GM19035 (cell line): ENCODE measurements at regions not wholly inside any gene's neighbourhood (a gene's known extent, or its start where the extent isn't known, plus 50 kb on each side); places are given as distances from the start of the nearest gene placed in this dataset.
"Not testable (repeated sequence)": the region's sequence is repeated elsewhere in the genome, so short reads cannot be mapped to it uniquely, and the experiment has no call there.

Source experiments
- ATAC-seq: cut with Tn5 transposase; IDR thresholded peaks from one replicate; pipeline ENCODE4 v1.9.1; 2021; ENCODE audit not compliant: unreplicated experiment

- no peak for ATAC-seq
Measured at GRCh38 chr9:22170556-22170955, 161.5 kb upstream of the CDKN2B start.

GRCh38 chr9:22170990-22171670, 162.0 kb upstream of the CDKN2B start:
- peak; percentile 46 for ATAC-seq

- ATAC-seq = no peak
Measured at GRCh38 chr9:22171691-22172090, 162.6 kb upstream of the CDKN2B start.

GRCh38 chr9:22173908-22174307, 164.8 kb upstream of the CDKN2B start:
- ATAC-seq = no peak

- ATAC-seq = no peak
Measured at GRCh38 chr9:22175972-22176545, 167.0 kb upstream of the CDKN2B start.

- ATAC-seq = not testable (repeated sequence)
Measured at GRCh38 chr9:22181021-22181420, 171.9 kb upstream of the CDKN2B start.

- ATAC-seq = no peak
Measured at GRCh38 chr9:22189471-22189870, 180.4 kb upstream of the CDKN2B start.

GRCh38 chr9:22197000-22197399, 187.9 kb upstream of the CDKN2B start:
- ATAC-seq = not testable (repeated sequence)

- ATAC-seq = no peak
Measured at GRCh38 chr9:22198681-22199080, 189.6 kb upstream of the CDKN2B start.

GRCh38 chr9:22201256-22201655, 192.2 kb upstream of the CDKN2B start:
- ATAC-seq = no peak

- ATAC-seq = no peak
Measured at GRCh38 chr9:22203371-22204138, 194.4 kb upstream of the CDKN2B start.

GRCh38 chr9:22204240-22204639, 195.1 kb upstream of the CDKN2B start:
- no peak for ATAC-seq

GRCh38 chr9:22206833-22207232, 197.7 kb upstream of the CDKN2B start:
- ATAC-seq = no peak

- ATAC-seq = no peak
Measured at GRCh38 chr9:22208846-22209585, 199.9 kb upstream of the CDKN2B start.

- ATAC-seq = no peak
Measured at GRCh38 chr9:22210262-22210661, 201.2 kb upstream of the CDKN2B start.

GRCh38 chr9:22210936-22211335, 201.8 kb upstream of the CDKN2B start:
- no peak for ATAC-seq

- no peak for ATAC-seq
Measured at GRCh38 chr9:22211588-22212360, 202.7 kb upstream of the CDKN2B start.

- ATAC-seq = no peak
Measured at GRCh38 chr9:22214021-22214420, 204.9 kb upstream of the CDKN2B start.

GRCh38 chr9:22214497-22215031, 205.5 kb upstream of the CDKN2B start:
- ATAC-seq = no peak

GRCh38 chr9:22215521-22215920, 206.4 kb upstream of the CDKN2B start:
- no peak for ATAC-seq
